ENCODE measurements at regions not wholly inside any gene's neighbourhood (a gene's known extent, or its start where the extent isn't known, plus 50 kb on each side); places are given as distances from the start of the nearest gene placed in this dataset.
"Not testable (repeated sequence)": the region's sequence is repeated elsewhere in the genome, so short reads cannot be mapped to it uniquely, and the experiment has no call there.

- no peaks in the 10 kb centered on the region for H3K36me3 Mint-ChIP-seq
- no peak for DNase-seq
These were observed 303.4 kb downstream of the CENPW start for GRCh38 chr6:126643352-126643751.

GRCh38 chr6:126650931-126651330, 311.0 kb downstream of the CENPW start:
- Mint-ChIP-seq H3K9me3 (peaks cover 7% of the 10 kb centered on the region), H3K27me3 (no peaks in the 10 kb centered on the region), H3K4me1 (no peaks in the 10 kb centered on the region), H3K27ac (no peak overlapping the region), H3K36me3 (no peaks in the 10 kb centered on the region), H3K4me3 (no peak overlapping the region)
- CTCF ChIA-PET, result no interaction called here
- no peak for DNase-seq

More at GRCh38 chr6:126643352-126643751, 303.4 kb downstream of the CENPW start:
- H3K9me3 Mint-ChIP-seq, result no peaks in the 10 kb centered on the region
- no peaks in the 10 kb centered on the region for H3K4me1 Mint-ChIP-seq
- no peak overlapping the region for H3K27ac Mint-ChIP-seq
- CTCF ChIA-PET, result no interaction called here
- no peaks in the 10 kb centered on the region for H3K27me3 Mint-ChIP-seq
- no peak overlapping the region for H3K4me3 Mint-ChIP-seq

- CTCF ChIA-PET, result interaction anchor here (0.7 kb wide), 1 partner anchor 16 kb away, joined by 3 read pairs; no protein-coding TSS in a partner anchor
- DNase-seq, result no peak
- Mint-ChIP-seq H3K4me1 (no peaks in the 10 kb centered on the region), H3K4me3 (no peak overlapping the region), H3K27me3 (no peaks in the 10 kb centered on the region), H3K36me3 (no peaks in the 10 kb centered on the region), H3K27ac (no peak overlapping the region), H3K9me3 (peaks cover 7% of the 10 kb centered on the region)
These were observed 317.8 kb downstream of the CENPW start for GRCh38 chr6:126657561-126658175.

- Mint-ChIP-seq H3K36me3 (no peaks in the 10 kb centered on the region), H3K4me3 (no peak overlapping the region), H3K4me1 (no peaks in the 10 kb centered on the region), H3K27me3 (no peaks in the 10 kb centered on the region), H3K27ac (no peak overlapping the region), H3K9me3 (no peaks in the 10 kb centered on the region)
- CTCF ChIA-PET, result no interaction called here
- DNase-seq, result no peak
These were observed 320.5 kb downstream of the CENPW start for GRCh38 chr6:126660376-126660775.

GRCh38 chr6:126661646-126662045, 321.7 kb downstream of the CENPW start:
- no peak overlapping the region for H3K4me3 Mint-ChIP-seq
- no peaks in the 10 kb centered on the region for H3K9me3 Mint-ChIP-seq
- H3K4me1 Mint-ChIP-seq, result no peaks in the 10 kb centered on the region
- CTCF ChIA-PET, result no interaction called here
- no peaks in the 10 kb centered on the region for H3K36me3 Mint-ChIP-seq
- no peak overlapping the region for H3K27ac Mint-ChIP-seq
- H3K27me3 Mint-ChIP-seq, result no peaks in the 10 kb centered on the region
- DNase-seq, result no peak

- CTCF ChIA-PET, result no interaction called here
- H3K9me3 Mint-ChIP-seq, result no peaks in the 10 kb centered on the region
- no peak for DNase-seq
- no peak overlapping the region for H3K4me3 Mint-ChIP-seq
- no peaks in the 10 kb centered on the region for H3K36me3 Mint-ChIP-seq
- H3K27me3 Mint-ChIP-seq, result no peaks in the 10 kb centered on the region
- H3K4me1 Mint-ChIP-seq, result no peaks in the 10 kb centered on the region
- H3K27ac Mint-ChIP-seq, result no peak overlapping the region
These were observed 323.1 kb downstream of the CENPW start for GRCh38 chr6:126662966-126663365.

GRCh38 chr6:126664271-126664670, 324.4 kb downstream of the CENPW start:
- Mint-ChIP-seq H3K4me3 (no peak overlapping the region), H3K36me3 (no peaks in the 10 kb centered on the region), H3K27ac (no peak overlapping the region), H3K27me3 (no peaks in the 10 kb centered on the region), H3K4me1 (no peaks in the 10 kb centered on the region), H3K9me3 (no peaks in the 10 kb centered on the region)
- CTCF ChIA-PET, result no interaction called here
- no peak for DNase-seq

GRCh38 chr6:126665551-126665950, 325.6 kb downstream of the CENPW start:
- H3K36me3 Mint-ChIP-seq, result no peaks in the 10 kb centered on the region
- no peaks in the 10 kb centered on the region for H3K27me3 Mint-ChIP-seq
- H3K4me3 Mint-ChIP-seq, result no peak overlapping the region
- CTCF ChIA-PET, result no interaction called here
- H3K4me1 Mint-ChIP-seq, result no peaks in the 10 kb centered on the region
- no peaks in the 10 kb centered on the region for H3K9me3 Mint-ChIP-seq
- no peak overlapping the region for H3K27ac Mint-ChIP-seq
- no peak for DNase-seq

- CTCF ChIA-PET, result no interaction called here
- H3K4me1 Mint-ChIP-seq, result no peaks in the 10 kb centered on the region
- DNase-seq, result no peak
- H3K27ac Mint-ChIP-seq, result no peak overlapping the region
- no peak overlapping the region for H3K4me3 Mint-ChIP-seq
- H3K27me3 Mint-ChIP-seq, result no peaks in the 10 kb centered on the region
- H3K36me3 Mint-ChIP-seq, result no peaks in the 10 kb centered on the region
- H3K9me3 Mint-ChIP-seq, result no peaks in the 10 kb centered on the region
These were observed 327.2 kb downstream of the CENPW start for GRCh38 chr6:126667071-126667470.

GRCh38 chr6:126667728-126668127, 327.8 kb downstream of the CENPW start:
- peaks cover 2% of the 10 kb centered on the region for H3K4me1 Mint-ChIP-seq
- no peak for DNase-seq
- CTCF ChIA-PET, result no interaction called here
- H3K27me3 Mint-ChIP-seq, result no peaks in the 10 kb centered on the region
- H3K4me3 Mint-ChIP-seq, result no peak overlapping the region
- no peaks in the 10 kb centered on the region for H3K36me3 Mint-ChIP-seq
- no peaks in the 10 kb centered on the region for H3K9me3 Mint-ChIP-seq
- H3K27ac Mint-ChIP-seq, result no peak overlapping the region

GRCh38 chr6:126672649-126673048, 332.7 kb downstream of the CENPW start:
- H3K36me3 Mint-ChIP-seq, result no peaks in the 10 kb centered on the region
- no peak for DNase-seq
- H3K27me3 Mint-ChIP-seq, result no peaks in the 10 kb centered on the region
- peaks cover 2% of the 10 kb centered on the region for H3K9me3 Mint-ChIP-seq
- H3K4me3 Mint-ChIP-seq, result no peak overlapping the region
- H3K27ac Mint-ChIP-seq, result no peak overlapping the region
- H3K4me1 Mint-ChIP-seq, result peaks cover 3% of the 10 kb centered on the region
- CTCF ChIA-PET, result no interaction called here

GRCh38 chr6:126673749-126674148, 333.8 kb downstream of the CENPW start:
- H3K9me3 Mint-ChIP-seq, H3K27ac Mint-ChIP-seq, H3K4me1 Mint-ChIP-seq, DNase-seq, H3K4me3 Mint-ChIP-seq, CTCF ChIA-PET, H3K36me3 Mint-ChIP-seq, H3K27me3 Mint-ChIP-seq: not testable (repeated sequence)

GRCh38 chr6:126682440-126682839, 342.5 kb downstream of the CENPW start:
- H3K4me1 Mint-ChIP-seq, result no peaks in the 10 kb centered on the region
- H3K27ac Mint-ChIP-seq, result no peak overlapping the region
- CTCF ChIA-PET, result no interaction called here
- no peaks in the 10 kb centered on the region for H3K36me3 Mint-ChIP-seq
- DNase-seq, result no peak
- no peak overlapping the region for H3K4me3 Mint-ChIP-seq
- H3K27me3 Mint-ChIP-seq, result no peaks in the 10 kb centered on the region
- H3K9me3 Mint-ChIP-seq, result no peaks in the 10 kb centered on the region

- no peak for DNase-seq
- CTCF ChIA-PET, result no interaction called here
- Mint-ChIP-seq H3K36me3 (no peaks in the 10 kb centered on the region), H3K4me3 (no peak overlapping the region), H3K27ac (no peak overlapping the region), H3K27me3 (no peaks in the 10 kb centered on the region), H3K4me1 (no peaks in the 10 kb centered on the region), H3K9me3 (no peaks in the 10 kb centered on the region)
These were observed 345.3 kb downstream of the CENPW start for GRCh38 chr6:126685182-126685581.

- Mint-ChIP-seq H3K36me3 (no peaks in the 10 kb centered on the region), H3K27me3 (no peaks in the 10 kb centered on the region), H3K4me3 (no peak overlapping the region), H3K9me3 (no peaks in the 10 kb centered on the region), H3K4me1 (no peaks in the 10 kb centered on the region), H3K27ac (no peak overlapping the region)
- CTCF ChIA-PET, result no interaction called here
- no peak for DNase-seq
These were observed 357.2 kb downstream of the CENPW start for GRCh38 chr6:126696921-126697693.
